Epithelial cell of prostate (primary cell): ENCODE measurements at regions not wholly inside any gene's neighbourhood (a gene's known extent, or its start where the extent isn't known, plus 50 kb on each side); places are given as distances from the start of the nearest gene placed in this dataset.

ENCODE experiments used
- DNase-seq: peaks from one replicate; pipeline ENCODE4 v3.0.0-alpha.2; 2011; ENCODE audit warnings: low read depth, low spot score
- H3K27ac ChIP-seq: fragments of 450-650 bp; 2 replicates; pipeline ENCODE4 v1.5.1; 2017; ENCODE audit warnings: mild to moderate bottlenecking

GRCh38 chr3:194277104-194277785 lies 73.9 kb downstream of the CPN2 start:
- no peak for DNase-seq
- H3K27ac ChIP-seq: no peak overlapping the region

DNA sequence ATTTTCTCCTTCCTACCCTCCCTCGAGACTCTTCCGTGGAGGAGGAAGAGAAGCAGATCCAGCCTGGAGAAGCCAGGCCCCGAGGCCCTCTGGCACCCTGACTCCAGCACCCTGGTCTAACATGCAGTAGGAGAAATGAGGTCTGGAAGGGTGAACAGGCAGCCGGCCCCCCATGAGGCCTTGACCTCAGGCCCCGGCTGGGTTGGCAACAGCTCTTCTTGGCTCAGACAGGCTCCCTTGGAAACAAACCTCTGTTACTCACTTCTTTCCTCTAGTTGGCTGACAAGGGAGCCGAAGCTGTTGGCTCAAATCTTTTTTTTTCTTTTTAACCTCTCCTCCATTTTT lies 73.4 kb downstream of the CPN2 start:
- H3K27ac ChIP-seq: no peak overlapping the region
- no peak for DNase-seq

GRCh38 chr3:194278186-194278845 lies 72.8 kb downstream of the CPN2 start:
- no peak overlapping the region for H3K27ac ChIP-seq
- DNase-seq: no peak

DNA sequence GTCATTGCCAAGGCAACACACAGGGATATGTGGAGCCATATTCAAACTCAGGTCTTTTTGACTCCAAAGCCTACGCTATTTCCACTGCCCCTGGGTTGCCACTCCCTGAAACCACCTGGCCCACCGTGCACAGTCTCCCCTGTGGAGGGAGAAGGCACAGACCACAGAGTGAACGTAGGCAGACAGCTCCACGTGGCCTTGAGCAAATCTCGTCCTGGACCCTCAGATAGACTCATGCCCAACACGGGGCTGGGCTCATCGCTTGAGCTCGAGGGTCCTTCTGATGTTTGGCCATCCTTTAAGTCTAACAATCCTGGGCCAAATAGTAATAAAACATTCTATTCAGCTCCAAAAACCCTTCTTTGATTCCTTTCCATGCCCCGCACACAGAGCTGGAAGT lies 72.0 kb downstream of the CPN2 start:
- H3K27ac ChIP-seq: no peak overlapping the region
- DNase-seq: no peak

GRCh38 chr3:194279701-194280360 lies 71.3 kb downstream of the CPN2 start:
- no peak overlapping the region for H3K27ac ChIP-seq
- DNase-seq: no peak

- no peak for DNase-seq
- no peak overlapping the region for H3K27ac ChIP-seq
Observed at GRCh38 chr3:194280777-194281176, 70.4 kb downstream of the CPN2 start.

- no peak for DNase-seq
- H3K27ac ChIP-seq: no peak overlapping the region
Observed at GRCh38 chr3:194281306-194281705, 69.8 kb downstream of the CPN2 start.

- no peak overlapping the region for H3K27ac ChIP-seq
- DNase-seq: no peak
Observed at GRCh38 chr3:194281766-194282165, 69.4 kb downstream of the CPN2 start.

- DNase-seq: no peak
- no peak overlapping the region for H3K27ac ChIP-seq
Observed at GRCh38 chr3:194282436-194283122, 68.5 kb downstream of the CPN2 start.

GRCh38 chr3:194283221-194284006 lies 67.7 kb downstream of the CPN2 start:
- DNase-seq: no peak
- H3K27ac ChIP-seq: no peak overlapping the region

- H3K27ac ChIP-seq: no peak overlapping the region
- DNase-seq: no peak
Observed at GRCh38 chr3:194284351-194284750, 66.8 kb downstream of the CPN2 start.

GRCh38 chr3:194285024-194285849 lies 65.9 kb downstream of the CPN2 start:
- DNase-seq: no peak
- H3K27ac ChIP-seq: no peak overlapping the region

DNA sequence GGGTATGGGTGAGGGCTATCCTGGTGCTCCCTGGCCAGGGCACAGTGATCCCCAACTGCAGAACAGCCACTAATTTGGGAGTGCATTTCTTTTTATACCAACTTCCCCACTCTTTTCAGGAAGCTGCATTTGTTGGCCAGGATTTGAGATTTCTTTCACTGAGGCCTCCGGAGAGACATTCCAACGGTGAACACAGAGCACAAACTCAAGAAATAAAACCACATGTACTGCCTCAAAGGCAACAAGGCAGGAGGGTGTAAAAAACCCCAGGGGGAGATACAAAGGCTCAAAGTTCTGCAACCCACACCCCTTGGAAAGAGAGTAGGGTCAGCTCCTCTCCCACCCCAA lies 65.3 kb downstream of the CPN2 start:
- DNase-seq: no peak
- H3K27ac ChIP-seq: no peak overlapping the region

- no peak for DNase-seq
- no peak overlapping the region for H3K27ac ChIP-seq
Observed at GRCh38 chr3:194286375-194287146, 64.6 kb downstream of the CPN2 start.

DNA sequence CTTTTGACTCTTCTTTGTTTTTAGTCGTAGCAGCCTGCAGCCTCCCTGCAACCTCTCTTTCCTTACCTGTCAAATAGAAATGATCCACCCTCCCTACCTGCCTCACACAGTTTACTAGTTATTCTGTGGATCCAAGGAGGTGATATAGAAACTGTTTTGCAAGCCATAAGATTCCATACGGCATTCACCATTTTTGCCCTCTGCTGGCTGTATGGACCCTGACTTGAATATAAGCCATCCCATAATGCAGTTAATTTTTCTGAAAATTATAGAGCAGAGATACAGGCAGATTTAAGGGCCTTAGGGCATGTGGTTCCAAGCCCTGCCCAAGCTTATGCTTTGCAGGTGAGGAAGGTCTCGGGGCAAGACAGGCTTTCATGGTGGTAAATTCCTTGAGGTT lies 63.8 kb downstream of the CPN2 start:
- H3K27ac ChIP-seq: no peak overlapping the region
- DNase-seq: no peak

- DNase-seq: no peak
- no peak overlapping the region for H3K27ac ChIP-seq
Observed at GRCh38 chr3:194287977-194288706, 63.0 kb downstream of the CPN2 start.
